Psoas muscle (tissue), 7 donors: ENCODE measurements at regions not wholly inside any gene's neighbourhood (a gene's known extent, or its start where the extent isn't known, plus 50 kb on each side); places are given as distances from the start of the nearest gene placed in this dataset.

Experiments
- ATAC-seq, 4 donors: fragments of 200-7000 bp; cut with Tn5 transposase; one replicate each; pipeline ENCODE4 v1.9.1; 2020; ENCODE audit warnings: moderate library complexity in 3 of 4, mild to moderate bottlenecking in 2 of 4
- DNase-seq, 2 donors: peaks; one replicate each; pipeline ENCODE4 v3.0.0-alpha.2; 2020
- H3K27ac ChIP-seq: fragments of 200-600 bp; one replicate; pipeline ENCODE4 v1.8.0; 2022
- H3K27me3 ChIP-seq, 3 donors: fragments of 200-600 bp in 1 of 3; one replicate each; pipeline versions ENCODE4 v1.6.1 to v1.8.0; 2013 to 2022; ENCODE audit warnings: low read length in 2 of 3, mild to moderate bottlenecking in 2 of 3, moderate library complexity in 1 of 3; ENCODE audit not compliant: insufficient read depth in 3 of 3
- H3K36me3 ChIP-seq, 2 donors: fragments of 200-600 bp in 1 of 2; one replicate each; pipeline versions ENCODE4 v1.6.1 to v1.8.0; 2013 to 2022; ENCODE audit warnings: low read depth in 1 of 2, mild to moderate bottlenecking in 1 of 2, moderate library complexity in 1 of 2; ENCODE audit not compliant: insufficient read depth in 1 of 2
- H3K4me1 ChIP-seq: fragments of 200-600 bp; one replicate; pipeline ENCODE4 v1.8.0; 2022
- H3K4me3 ChIP-seq: fragments of 200-600 bp; one replicate; pipeline ENCODE4 v1.8.0; 2022; ENCODE audit warnings: mild to moderate bottlenecking
- H3K9me3 ChIP-seq: fragments of 200-600 bp; one replicate; pipeline ENCODE4 v1.8.0; 2022
- CTCF ChIP-seq: fragments of 200-600 bp; IDR thresholded peaks from one replicate; pipeline ENCODE4 v1.8.0; 2022; ENCODE audit warnings: antibody characterized with exemption
- whole genome bisulfite sequencing, 3 donors: extraction: QIAGEN DNeasy Blood & Tissue Kit; methylation state at CpG; one replicate each; pipeline versions ENCODE4 v1.1.6 to v1.1.7; 2013; 5-methylcytosine and 5-hydroxymethylcytosine counted together
- intact Hi-C, 2 donors: fragments of 100-400 bp; cut with DNase I; formaldehyde crosslinking; loops; one replicate each; pipeline versions ENCODE4 v1.11.0 to v1.14.2; 2022
- donor health status: healthy with polysubstance abuse.
- donor health status: DM: no; HTN: no; CAD: no; lungs with moderate emphysema.
- donor health status: Bipolar disorder and iron deficiency.
- donor health status: healthy.
- donor health status: DM: yes; HTN: yes; CAD: no.
- donor health status: DM: no; HTN: no; CAD: no.
- donor health status: DM: yes; HTN: yes; CAD: no.

- Histone ChIP-seq H3K36me3 (no peaks in the 10 kb centered on the region), H3K27me3 (no peaks in the 10 kb centered on the region), H3K27ac (no peak overlapping the region), H3K4me3 (no peak overlapping the region), H3K9me3 (no peaks in the 10 kb centered on the region), H3K4me1 (no peaks in the 10 kb centered on the region)
- no peak for ATAC-seq
- 57 to 90% (median 89%) methylated on average over 3 of the region's 3 CpGs for WGBS, 3 donors
- DNase-seq, result no peak
- intact Hi-C loops, result no loop called here
- TF ChIP-seq CTCF, result no peak
Measured at GRCh38 chr9:78918976-78919375, 622.1 kb downstream of the PSAT1 start.

- TF ChIP-seq CTCF, result no peak
- no peaks in the 10 kb centered on the region for H3K27me3 ChIP-seq
- H3K9me3 ChIP-seq, result no peaks in the 10 kb centered on the region
- DNase-seq, result no peak
- no peak overlapping the region for H3K4me3 ChIP-seq
- no peaks in the 10 kb centered on the region for H3K36me3 ChIP-seq
- intact Hi-C loops, result no loop called here
- ATAC-seq, result no peak
- WGBS, 3 donors, result 38 to 68% (median 50%) methylated on average over 2 of the region's 2 CpGs
- no peak overlapping the region for H3K27ac ChIP-seq
- no peaks in the 10 kb centered on the region for H3K4me1 ChIP-seq
Measured at GRCh38 chr9:78919701-78920100, 622.8 kb downstream of the PSAT1 start.

DNA sequence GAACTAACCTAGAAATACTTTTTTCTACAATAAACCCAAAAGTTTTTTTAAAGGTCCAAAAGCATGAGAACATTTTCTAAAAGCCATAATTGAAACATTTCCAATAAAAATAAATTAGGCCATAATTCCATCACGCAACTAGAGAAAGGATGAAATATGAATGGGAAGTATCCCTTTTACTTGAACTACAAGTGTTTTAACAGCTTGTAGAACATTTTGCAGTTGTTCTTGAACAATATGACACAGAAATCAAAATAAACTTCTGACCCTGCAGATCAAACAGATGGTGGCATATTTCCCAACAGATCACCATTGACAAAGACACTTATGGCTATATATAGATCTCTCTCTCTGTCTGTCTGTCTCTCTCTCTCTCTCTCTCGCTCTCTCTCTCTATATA is 624.4 kb downstream of the PSAT1 start:
- no peaks in the 10 kb centered on the region for H3K4me1 ChIP-seq
- H3K27ac ChIP-seq, result no peak overlapping the region
- intact Hi-C loops, result no loop called here
- no peak for DNase-seq
- no peak for ATAC-seq
- H3K4me3 ChIP-seq, result no peak overlapping the region
- no peak for TF ChIP-seq CTCF
- 45 to 48% (median 46%) methylated on average over 2 of the region's 2 CpGs for WGBS, 3 donors
- no peaks in the 10 kb centered on the region for H3K27me3 ChIP-seq
- no peaks in the 10 kb centered on the region for H3K36me3 ChIP-seq
- H3K9me3 ChIP-seq, result no peaks in the 10 kb centered on the region

GRCh38 chr9:78923966-78924659 is 627.2 kb downstream of the PSAT1 start:
- H3K27me3 ChIP-seq, result no peaks in the 10 kb centered on the region
- no peak for TF ChIP-seq CTCF
- no peak for ATAC-seq
- H3K36me3 ChIP-seq, result no peaks in the 10 kb centered on the region
- no peaks in the 10 kb centered on the region for H3K9me3 ChIP-seq
- intact Hi-C loops, result no loop called here
- H3K4me1 ChIP-seq, result no peaks in the 10 kb centered on the region
- DNase-seq, result no peak
- no peak overlapping the region for H3K4me3 ChIP-seq
- 31 to 46% (median 40%) methylated on average over 1 of the region's 1 CpG for WGBS, 3 donors
- H3K27ac ChIP-seq, result no peak overlapping the region
